GM13977 (cell line): ENCODE measurements at regions not wholly inside any gene's neighbourhood (a gene's known extent, or its start where the extent isn't known, plus 50 kb on each side); places are given as distances from the start of the nearest gene placed in this dataset.

Experiments used
- DNase-seq: peaks from one replicate; pipeline ENCODE4 v3.0.0; 2012; ENCODE audit warnings: low spot score
- in situ Hi-C: fragments of 300-500 bp; cut with MboI; formaldehyde crosslinking; loops from one replicate; pipeline ENCODE4 v1.12.0; 2022; ENCODE audit warnings: low sequenced_read_pairs, low pct_unique_long_range_greater_than_20kb, mixed read lengths, inconsistent platforms; ENCODE audit not compliant: unreplicated experiment
- TF ChIP-seq, protein P1 (sequence below): IDR thresholded peaks from 2 replicates; pipeline ENCODE4 v1.5.1; 2012; ENCODE audit warnings: mild to moderate bottlenecking, control low read depth; ENCODE audit not compliant: insufficient read depth; ENCODE audit errors: extremely low read depth, missing control alignments

DNA sequence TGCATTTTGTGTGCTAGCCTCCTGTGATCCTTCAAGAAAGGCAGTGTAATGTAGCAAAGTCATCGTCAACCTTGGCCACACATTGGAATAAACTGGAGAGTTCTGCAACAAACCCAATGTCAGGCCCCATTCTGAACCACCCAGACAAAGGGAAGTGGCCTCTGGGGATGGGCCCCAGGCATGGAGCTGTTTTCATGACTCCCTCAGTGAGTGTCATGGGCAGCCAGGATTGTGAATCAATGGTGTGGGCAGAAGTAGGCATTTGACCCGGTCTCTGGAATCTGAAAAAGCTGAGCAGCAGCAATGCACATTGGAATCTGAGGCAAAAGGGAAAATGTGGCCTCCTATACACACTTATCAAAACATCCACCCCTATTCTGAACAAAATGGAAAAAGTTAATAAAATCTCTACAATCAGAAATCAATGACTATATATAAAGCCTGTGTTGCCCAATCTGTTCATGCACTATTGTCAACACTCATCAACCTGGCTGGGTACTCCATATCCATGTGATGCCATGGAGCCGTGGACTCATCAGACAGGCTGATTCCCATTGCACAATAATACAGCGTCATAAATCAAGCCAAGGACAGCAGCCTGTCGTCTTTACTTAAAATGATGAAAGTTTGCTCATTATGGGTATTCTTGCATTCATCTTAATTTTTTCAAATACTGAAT is 134.9 kb upstream of the STMND1 start:
- no peak for DNase-seq
- in situ Hi-C loops, result loop anchor here (25.0 kb wide), 1 partner anchor 180 kb away; no protein-coding TSS in a partner anchor
- TF ChIP-seq, protein P1, sequence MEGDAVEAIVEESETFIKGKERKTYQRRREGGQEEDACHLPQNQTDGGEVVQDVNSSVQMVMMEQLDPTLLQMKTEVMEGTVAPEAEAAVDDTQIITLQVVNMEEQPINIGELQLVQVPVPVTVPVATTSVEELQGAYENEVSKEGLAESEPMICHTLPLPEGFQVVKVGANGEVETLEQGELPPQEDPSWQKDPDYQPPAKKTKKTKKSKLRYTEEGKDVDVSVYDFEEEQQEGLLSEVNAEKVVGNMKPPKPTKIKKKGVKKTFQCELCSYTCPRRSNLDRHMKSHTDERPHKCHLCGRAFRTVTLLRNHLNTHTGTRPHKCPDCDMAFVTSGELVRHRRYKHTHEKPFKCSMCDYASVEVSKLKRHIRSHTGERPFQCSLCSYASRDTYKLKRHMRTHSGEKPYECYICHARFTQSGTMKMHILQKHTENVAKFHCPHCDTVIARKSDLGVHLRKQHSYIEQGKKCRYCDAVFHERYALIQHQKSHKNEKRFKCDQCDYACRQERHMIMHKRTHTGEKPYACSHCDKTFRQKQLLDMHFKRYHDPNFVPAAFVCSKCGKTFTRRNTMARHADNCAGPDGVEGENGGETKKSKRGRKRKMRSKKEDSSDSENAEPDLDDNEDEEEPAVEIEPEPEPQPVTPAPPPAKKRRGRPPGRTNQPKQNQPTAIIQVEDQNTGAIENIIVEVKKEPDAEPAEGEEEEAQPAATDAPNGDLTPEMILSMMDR, result no peak

DNA sequence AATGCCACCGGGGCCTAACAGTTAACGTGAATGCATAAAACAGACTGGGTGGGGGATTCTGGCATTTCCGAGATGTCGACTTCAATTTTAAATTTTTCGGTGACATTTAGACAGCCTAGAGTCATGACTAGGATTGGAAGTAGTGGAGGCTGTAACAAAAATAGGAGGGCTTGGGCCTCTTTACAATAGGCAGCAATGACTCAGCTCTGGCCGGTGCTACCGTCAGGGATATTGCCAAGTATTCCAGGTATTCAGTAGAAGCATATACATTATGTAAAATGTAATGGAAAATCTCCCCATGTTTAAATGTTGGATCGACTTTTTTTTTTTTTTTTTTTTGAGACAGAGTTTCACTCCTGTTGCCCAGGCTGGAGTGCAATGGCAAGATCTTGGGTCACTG is 136.2 kb upstream of the STMND1 start:
- DNase-seq, result no peak
- TF ChIP-seq, protein P1, result no peak
- in situ Hi-C loops, result loop anchor here (25.0 kb wide), 1 partner anchor 178 kb away; no protein-coding TSS in a partner anchor

- DNase-seq, result peak; percentile 46
- TF ChIP-seq, protein P1, result peak; percentile 93
- in situ Hi-C loops, result loop anchor here (25.0 kb wide), 1 partner anchor 178 kb away; no protein-coding TSS in a partner anchor
Observed at GRCh38 chr6:16964553-16965499, 137.0 kb upstream of the STMND1 start.

DNA sequence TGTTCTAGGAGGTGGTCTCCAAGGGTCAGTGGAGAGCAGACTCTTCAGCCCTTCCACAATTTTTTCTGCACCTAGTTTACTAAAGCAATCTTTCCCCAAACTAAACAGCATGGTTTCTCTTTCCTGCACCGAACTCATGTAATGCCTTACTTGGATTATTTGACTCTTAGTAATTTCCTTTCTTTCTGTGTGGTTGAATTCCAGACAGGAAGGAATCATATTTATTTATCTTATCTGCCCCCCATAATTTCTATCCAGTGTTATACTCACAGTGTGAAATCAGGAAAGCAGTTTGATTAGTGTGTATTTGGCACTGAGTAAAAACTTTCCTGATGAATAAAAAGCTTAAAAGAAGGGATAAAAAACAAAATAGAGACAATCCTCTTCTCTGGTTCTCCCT is 140.3 kb upstream of the STMND1 start:
- no peak for DNase-seq
- TF ChIP-seq, protein P1, result no peak
- in situ Hi-C loops, result loop anchor here (25.0 kb wide), 1 partner anchor 174 kb away; no protein-coding TSS in a partner anchor

DNA sequence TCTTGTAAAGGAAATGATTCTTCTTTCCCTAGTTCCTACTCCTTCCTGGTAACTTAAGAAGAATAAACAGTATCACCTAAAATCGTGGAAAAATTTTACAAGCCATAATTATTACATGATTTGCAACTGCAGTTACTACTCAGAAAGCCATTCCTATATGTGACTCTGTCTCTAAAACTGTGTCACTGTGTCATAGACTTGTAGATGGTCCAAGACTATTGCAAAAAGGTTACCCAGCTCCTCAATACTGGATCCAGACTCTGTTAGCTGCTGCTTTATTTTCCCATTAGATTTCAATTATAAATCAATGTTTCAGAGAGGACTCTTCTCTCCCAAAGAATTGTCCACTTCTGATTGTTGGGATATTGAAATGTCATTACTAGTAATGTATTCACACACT is 142.1 kb upstream of the STMND1 start:
- no peak for DNase-seq
- in situ Hi-C loops, result loop anchor here (25.0 kb wide), 1 partner anchor 172 kb away; no protein-coding TSS in a partner anchor
- TF ChIP-seq, protein P1, result no peak

DNA sequence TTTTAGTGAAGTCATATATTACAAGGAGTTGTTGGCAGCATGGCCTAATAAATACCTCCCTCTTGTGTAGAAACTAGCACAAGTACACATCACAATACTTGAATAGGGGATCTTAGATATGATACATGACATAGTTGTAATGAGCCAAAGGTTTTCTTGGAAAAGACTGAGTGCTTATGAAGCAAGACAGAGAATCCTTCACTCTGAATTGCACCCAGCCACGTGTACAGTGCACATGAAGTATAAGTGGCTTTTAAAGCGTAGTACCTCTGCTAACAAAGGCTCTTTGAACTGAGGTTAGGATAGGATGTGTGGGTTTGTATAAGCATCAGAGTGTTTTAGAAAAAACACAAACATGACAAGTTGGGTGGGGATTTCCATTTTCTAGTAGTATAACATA is 145.5 kb upstream of the STMND1 start:
- TF ChIP-seq, protein P1, result no peak
- no peak for DNase-seq
- in situ Hi-C loops, result loop anchor here (25.0 kb wide), 1 partner anchor 169 kb away; no protein-coding TSS in a partner anchor
